ENCODE measurements at regions not wholly inside any gene's neighbourhood (a gene's known extent, or its start where the extent isn't known, plus 50 kb on each side); places are given as distances from the start of the nearest gene placed in this dataset.

DNA sequence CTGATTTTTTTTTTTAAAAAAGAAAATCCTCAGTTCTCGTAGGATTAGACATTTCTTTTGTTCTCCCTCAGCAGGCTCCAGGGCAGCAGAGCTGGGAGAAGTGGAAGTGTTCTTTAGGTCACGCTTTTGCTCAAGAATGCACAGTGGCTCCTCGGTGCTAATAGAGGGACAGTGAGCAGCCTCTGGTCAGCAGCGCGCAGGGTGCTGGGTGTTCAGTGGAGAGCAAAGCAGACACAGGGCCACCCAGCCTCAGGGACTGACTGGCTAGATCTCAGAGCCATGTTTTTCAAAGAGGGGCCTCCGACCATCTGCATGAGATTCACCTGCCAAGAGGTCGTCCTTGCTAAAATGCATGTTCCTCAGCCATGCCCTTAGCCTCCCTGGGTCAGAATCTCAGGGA, 218.8 kb downstream of the HAUS1 start:
- no peak for TF ChIP-seq POLR2A (IDR thresholded peaks at IDR 0.05)
- TF ChIP-seq, protein P1, sequence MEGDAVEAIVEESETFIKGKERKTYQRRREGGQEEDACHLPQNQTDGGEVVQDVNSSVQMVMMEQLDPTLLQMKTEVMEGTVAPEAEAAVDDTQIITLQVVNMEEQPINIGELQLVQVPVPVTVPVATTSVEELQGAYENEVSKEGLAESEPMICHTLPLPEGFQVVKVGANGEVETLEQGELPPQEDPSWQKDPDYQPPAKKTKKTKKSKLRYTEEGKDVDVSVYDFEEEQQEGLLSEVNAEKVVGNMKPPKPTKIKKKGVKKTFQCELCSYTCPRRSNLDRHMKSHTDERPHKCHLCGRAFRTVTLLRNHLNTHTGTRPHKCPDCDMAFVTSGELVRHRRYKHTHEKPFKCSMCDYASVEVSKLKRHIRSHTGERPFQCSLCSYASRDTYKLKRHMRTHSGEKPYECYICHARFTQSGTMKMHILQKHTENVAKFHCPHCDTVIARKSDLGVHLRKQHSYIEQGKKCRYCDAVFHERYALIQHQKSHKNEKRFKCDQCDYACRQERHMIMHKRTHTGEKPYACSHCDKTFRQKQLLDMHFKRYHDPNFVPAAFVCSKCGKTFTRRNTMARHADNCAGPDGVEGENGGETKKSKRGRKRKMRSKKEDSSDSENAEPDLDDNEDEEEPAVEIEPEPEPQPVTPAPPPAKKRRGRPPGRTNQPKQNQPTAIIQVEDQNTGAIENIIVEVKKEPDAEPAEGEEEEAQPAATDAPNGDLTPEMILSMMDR (IDR thresholded peaks at IDR 0.05), result no peak
